Left colon (tissue), 2 donors: ENCODE measurements at regions not wholly inside any gene's neighbourhood (a gene's known extent, or its start where the extent isn't known, plus 50 kb on each side); places are given as distances from the start of the nearest gene placed in this dataset.

Source experiments
- ATAC-seq: fragments of 200-7000 bp; cut with Tn5 transposase; one replicate; pipeline ENCODE4 v1.9.1; 2020; ENCODE audit warnings: mild to moderate bottlenecking, moderate library complexity
- DNase-seq, 2 donors: peaks; one replicate each; pipeline ENCODE4 v3.0.0-alpha.2; 2020
- intact Hi-C, 2 donors: fragments of 100-400 bp; cut with DNase I in 1 of 2; cut with micrococcal nuclease in 1 of 2; formaldehyde crosslinking; loops; one replicate each; pipeline versions ENCODE4 v1.11.2 to v1.14.0; 2022; cut with DNase I, micrococcal nuclease
- donor health status: DM: no; HTN: no; CAD: no.
- donor health status: DM: yes; HTN: yes; CAD: no.

- no peak for ATAC-seq
- DNase-seq = no peak
- intact Hi-C loops = no loop called here
These were observed 96.8 kb downstream of the SNRPN start for GRCh38 chr15:25051399-25052154.

GRCh38 chr15:25052191-25052999 is 97.6 kb downstream of the SNRPN start:
- intact Hi-C loops = no loop called here
- DNase-seq = no peak
- no peak for ATAC-seq

GRCh38 chr15:25053000-25053815 is 98.4 kb downstream of the SNRPN start:
- ATAC-seq = no peak
- DNase-seq = no peak

GRCh38 chr15:25054329-25054728 is 99.5 kb downstream of the SNRPN start:
- DNase-seq = no peak
- intact Hi-C loops = no loop called here
- no peak for ATAC-seq

More at GRCh38 chr15:25053000-25053815, 98.4 kb downstream of the SNRPN start:
- intact Hi-C loops = no loop called here

GRCh38 chr15:25054943-25055342 is 100.2 kb downstream of the SNRPN start:
- no peak for DNase-seq
- no peak for ATAC-seq
- intact Hi-C loops = no loop called here

GRCh38 chr15:25055356-25056068 is 100.7 kb downstream of the SNRPN start:
- DNase-seq (no peak), ATAC-seq (no peak)
- intact Hi-C loops = no loop called here

GRCh38 chr15:25056484-25057425 is 102.0 kb downstream of the SNRPN start:
- intact Hi-C loops = no loop called here
- ATAC-seq = no peak
- DNase-seq = no peak

- DNase-seq = no peak
- ATAC-seq = no peak
- intact Hi-C loops = no loop called here
These were observed 102.8 kb downstream of the SNRPN start for GRCh38 chr15:25057574-25057973.

- DNase-seq (no peak), ATAC-seq (no peak)
- intact Hi-C loops = no loop called here
These were observed 103.4 kb downstream of the SNRPN start for GRCh38 chr15:25058080-25058785.

- DNase-seq = no peak
- ATAC-seq = no peak
- intact Hi-C loops = no loop called here
These were observed 105.1 kb downstream of the SNRPN start for GRCh38 chr15:25059698-25060471.

- intact Hi-C loops = no loop called here
- DNase-seq (no peak), ATAC-seq (no peak)
These were observed 105.7 kb downstream of the SNRPN start for GRCh38 chr15:25060472-25060803.

GRCh38 chr15:25060996-25061620 is 106.3 kb downstream of the SNRPN start:
- intact Hi-C loops = no loop called here
- no peak for DNase-seq
- ATAC-seq = no peak

- ATAC-seq = no peak
- intact Hi-C loops = no loop called here
- no peak for DNase-seq
These were observed 107.2 kb downstream of the SNRPN start for GRCh38 chr15:25061808-25062550.

GRCh38 chr15:25062551-25063430 is 108.0 kb downstream of the SNRPN start:
- intact Hi-C loops = no loop called here
- no peak for DNase-seq
- ATAC-seq = no peak

GRCh38 chr15:25065286-25065685 is 110.5 kb downstream of the SNRPN start:
- no peak for DNase-seq
- intact Hi-C loops = no loop called here
- ATAC-seq = no peak
